ENCODE measurements at regions not wholly inside any gene's neighbourhood (a gene's known extent, or its start where the extent isn't known, plus 50 kb on each side); places are given as distances from the start of the nearest gene placed in this dataset.

DNA sequence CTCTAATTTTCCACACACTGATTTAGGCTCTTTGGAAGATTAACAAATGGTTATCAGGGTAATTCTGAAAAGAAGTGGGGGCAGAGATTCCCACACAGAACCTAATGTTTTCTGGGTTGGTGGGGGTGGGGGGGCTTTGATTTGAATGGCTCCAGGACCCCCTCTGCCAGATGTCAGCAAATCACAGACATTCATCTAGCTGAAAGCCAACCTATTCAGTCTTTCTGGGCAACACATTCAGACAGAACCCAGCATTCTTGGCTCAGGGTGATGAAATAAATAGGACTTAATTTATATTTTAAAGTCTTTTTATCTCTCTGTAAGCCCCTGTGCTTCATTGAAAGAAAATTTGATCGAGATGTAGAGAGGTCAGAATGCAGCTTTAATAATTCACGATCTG is 533.2 kb downstream of the XYLT1 start:
- H3K79me2 ChIP-seq (ENCODE audit: control insufficient read depth, insufficient read depth, low read length), result no peaks in the 10 kb centered on the region
- no peaks in the 10 kb centered on the region for H3K36me3 ChIP-seq (ENCODE audit: control insufficient read depth, insufficient read depth, low read length)
- no peak for TF ChIP-seq EZH2 (IDR thresholded peaks at IDR 0.05; ENCODE audit: low read length, missing control alignments)
- TF ChIP-seq, protein P1, sequence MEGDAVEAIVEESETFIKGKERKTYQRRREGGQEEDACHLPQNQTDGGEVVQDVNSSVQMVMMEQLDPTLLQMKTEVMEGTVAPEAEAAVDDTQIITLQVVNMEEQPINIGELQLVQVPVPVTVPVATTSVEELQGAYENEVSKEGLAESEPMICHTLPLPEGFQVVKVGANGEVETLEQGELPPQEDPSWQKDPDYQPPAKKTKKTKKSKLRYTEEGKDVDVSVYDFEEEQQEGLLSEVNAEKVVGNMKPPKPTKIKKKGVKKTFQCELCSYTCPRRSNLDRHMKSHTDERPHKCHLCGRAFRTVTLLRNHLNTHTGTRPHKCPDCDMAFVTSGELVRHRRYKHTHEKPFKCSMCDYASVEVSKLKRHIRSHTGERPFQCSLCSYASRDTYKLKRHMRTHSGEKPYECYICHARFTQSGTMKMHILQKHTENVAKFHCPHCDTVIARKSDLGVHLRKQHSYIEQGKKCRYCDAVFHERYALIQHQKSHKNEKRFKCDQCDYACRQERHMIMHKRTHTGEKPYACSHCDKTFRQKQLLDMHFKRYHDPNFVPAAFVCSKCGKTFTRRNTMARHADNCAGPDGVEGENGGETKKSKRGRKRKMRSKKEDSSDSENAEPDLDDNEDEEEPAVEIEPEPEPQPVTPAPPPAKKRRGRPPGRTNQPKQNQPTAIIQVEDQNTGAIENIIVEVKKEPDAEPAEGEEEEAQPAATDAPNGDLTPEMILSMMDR (conservative IDR thresholded peaks at IDR 0.05 in 1 of 2, IDR thresholded peaks at IDR 0.05 in 1 of 2; ENCODE audit: low read depth in 1 of 2, low read length in 2 of 2), result no peak
- H4K20me1 ChIP-seq (ENCODE audit: control insufficient read depth, extremely low read depth, insufficient read depth, low read length), result no peaks in the 10 kb centered on the region
- no peaks in the 10 kb centered on the region for H3K27me3 ChIP-seq (ENCODE audit: control insufficient read depth, insufficient read depth, low read length)
- H3K27ac ChIP-seq (ENCODE audit: insufficient read depth, low read length), result no peak overlapping the region
- no peak overlapping the region for H3K4me3 ChIP-seq (replicated peaks in 1 of 4; ENCODE audit: control extremely low read depth in 1 of 4, insufficient read depth in 1 of 4, low read depth in 3 of 4, low read length in 4 of 4)
- H3K9me3 ChIP-seq (ENCODE audit: control insufficient read depth, insufficient read depth, low read depth, low read length), result no peaks in the 10 kb centered on the region
- no peak overlapping the region for H3K9ac ChIP-seq (ENCODE audit: insufficient read depth, low read length)
- no peak for DNase-seq (ENCODE audit: low read depth in 2 of 2)
- H3K4me2 ChIP-seq (ENCODE audit: extremely low read depth, insufficient read depth, low read length), result no peak overlapping the region
- no peaks in the 10 kb centered on the region for H3K4me1 ChIP-seq (ENCODE audit: control insufficient read depth, extremely low read depth, insufficient read depth, low read length)
- H2AFZ ChIP-seq (ENCODE audit: low read length), result no peak overlapping the region

DNA sequence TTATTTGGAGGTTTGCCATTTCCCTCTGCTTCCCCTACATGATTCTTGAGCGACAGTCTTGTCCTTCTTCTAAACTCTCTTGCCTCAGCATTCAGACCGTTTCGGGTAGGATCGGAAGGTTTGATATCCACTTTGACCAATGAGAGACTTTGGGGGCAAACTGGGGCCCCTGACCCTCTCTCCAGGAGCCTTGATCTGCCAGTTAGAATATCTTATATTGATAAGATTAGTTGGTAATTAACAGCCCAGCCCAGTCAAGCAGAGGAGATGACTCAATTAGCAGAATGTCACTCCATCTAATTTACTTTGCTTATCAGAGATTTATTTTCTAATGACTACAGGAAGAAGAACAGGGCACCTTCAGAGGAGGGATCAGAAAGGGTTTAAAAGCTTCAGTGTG is 532.8 kb downstream of the XYLT1 start:
- Histone ChIP-seq H3K4me1 (ENCODE audit: control insufficient read depth, extremely low read depth, insufficient read depth, low read length) (no peaks in the 10 kb centered on the region), H3K4me2 (ENCODE audit: extremely low read depth, insufficient read depth, low read length) (no peak overlapping the region), H3K36me3 (ENCODE audit: control insufficient read depth, insufficient read depth, low read length) (no peaks in the 10 kb centered on the region), H3K9me3 (ENCODE audit: control insufficient read depth, insufficient read depth, low read depth, low read length) (no peaks in the 10 kb centered on the region), H3K27ac (ENCODE audit: insufficient read depth, low read length) (no peak overlapping the region), H2AFZ (ENCODE audit: low read length) (no peak overlapping the region), H3K9ac (ENCODE audit: insufficient read depth, low read length) (no peak overlapping the region), H3K79me2 (ENCODE audit: control insufficient read depth, insufficient read depth, low read length) (no peaks in the 10 kb centered on the region), H3K27me3 (ENCODE audit: control insufficient read depth, insufficient read depth, low read length) (no peaks in the 10 kb centered on the region), H4K20me1 (ENCODE audit: control insufficient read depth, extremely low read depth, insufficient read depth, low read length) (no peaks in the 10 kb centered on the region), H3K4me3 (replicated peaks in 1 of 4; ENCODE audit: control extremely low read depth in 1 of 4, insufficient read depth in 1 of 4, low read depth in 3 of 4, low read length in 4 of 4) (no peak overlapping the region)
- TF ChIP-seq, protein P1 (conservative IDR thresholded peaks at IDR 0.05 in 1 of 2, IDR thresholded peaks at IDR 0.05 in 1 of 2; ENCODE audit: low read depth in 1 of 2, low read length in 2 of 2), result no peak
- TF ChIP-seq EZH2 (IDR thresholded peaks at IDR 0.05; ENCODE audit: low read length, missing control alignments), result no peak
- DNase-seq (ENCODE audit: low read depth in 2 of 2), result no peak

DNA sequence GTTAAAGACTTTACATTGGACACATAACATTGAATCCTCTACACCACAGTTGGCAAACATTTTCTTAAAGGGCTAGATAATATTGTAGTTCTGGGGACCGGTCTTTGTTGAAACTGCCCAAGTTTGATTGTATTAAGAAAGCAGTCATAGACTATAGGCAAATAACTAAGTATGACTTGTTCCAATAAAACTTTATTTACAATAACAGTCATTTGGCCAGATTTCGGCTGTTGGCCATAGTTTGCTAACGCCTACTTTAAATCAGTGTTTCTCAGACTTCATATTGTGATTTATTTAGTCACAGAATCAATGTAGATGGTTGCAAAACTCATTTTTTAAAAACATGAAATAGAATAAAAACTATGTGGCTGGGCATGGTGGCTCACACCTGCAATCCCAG is 531.8 kb downstream of the XYLT1 start:
- Histone ChIP-seq H3K9me3 (ENCODE audit: control insufficient read depth, insufficient read depth, low read depth, low read length) (no peaks in the 10 kb centered on the region), H2AFZ (ENCODE audit: low read length) (no peak overlapping the region), H3K27me3 (ENCODE audit: control insufficient read depth, insufficient read depth, low read length) (no peaks in the 10 kb centered on the region), H4K20me1 (ENCODE audit: control insufficient read depth, extremely low read depth, insufficient read depth, low read length) (no peaks in the 10 kb centered on the region), H3K9ac (ENCODE audit: insufficient read depth, low read length) (no peak overlapping the region), H3K4me2 (ENCODE audit: extremely low read depth, insufficient read depth, low read length) (no peak overlapping the region), H3K79me2 (ENCODE audit: control insufficient read depth, insufficient read depth, low read length) (no peaks in the 10 kb centered on the region), H3K4me1 (ENCODE audit: control insufficient read depth, extremely low read depth, insufficient read depth, low read length) (no peaks in the 10 kb centered on the region), H3K27ac (ENCODE audit: insufficient read depth, low read length) (no peak overlapping the region), H3K4me3 (replicated peaks in 1 of 4; ENCODE audit: control extremely low read depth in 1 of 4, insufficient read depth in 1 of 4, low read depth in 3 of 4, low read length in 4 of 4) (no peak overlapping the region), H3K36me3 (ENCODE audit: control insufficient read depth, insufficient read depth, low read length) (no peaks in the 10 kb centered on the region)
- DNase-seq (ENCODE audit: low read depth in 2 of 2), result no peak
- no peak for TF ChIP-seq EZH2 (IDR thresholded peaks at IDR 0.05; ENCODE audit: low read length, missing control alignments)
- TF ChIP-seq, protein P1 (conservative IDR thresholded peaks at IDR 0.05 in 1 of 2, IDR thresholded peaks at IDR 0.05 in 1 of 2; ENCODE audit: low read depth in 1 of 2, low read length in 2 of 2), result no peak
